NCI-H82 treated with DMSO at 0.1 percent for 48 hours (cell line): ENCODE measurements at regions not wholly inside any gene's neighbourhood (a gene's known extent, or its start where the extent isn't known, plus 50 kb on each side); places are given as distances from the start of the nearest gene placed in this dataset.
"Not testable (repeated sequence)": the region's sequence is repeated elsewhere in the genome, so short reads cannot be mapped to it uniquely, and the experiment has no call there.

ENCODE experiments used
- DNase-seq: peaks from one replicate; lab custom pipeline; 2025; ENCODE audit not compliant: unreplicated experiment; lab: John Stamatoyannopoulos, UW

GRCh38 chrX:125378205-125378604, 58.5 kb downstream of the TEX13C start:
- DNase-seq = no peak

- no peak for DNase-seq
Observed at GRCh38 chrX:125378770-125379169, 59.1 kb downstream of the TEX13C start.

GRCh38 chrX:125382148-125382628, 62.5 kb downstream of the TEX13C start:
- no peak for DNase-seq

GRCh38 chrX:125382889-125383288, 63.2 kb downstream of the TEX13C start:
- DNase-seq = no peak

- no peak for DNase-seq
Observed at GRCh38 chrX:125384867-125385266, 65.2 kb downstream of the TEX13C start.

- no peak for DNase-seq
Observed at GRCh38 chrX:125387945-125388344, 68.3 kb downstream of the TEX13C start.

GRCh38 chrX:125394449-125394848, 74.8 kb downstream of the TEX13C start:
- DNase-seq = no peak

GRCh38 chrX:125395626-125396025, 76.0 kb downstream of the TEX13C start:
- no peak for DNase-seq

GRCh38 chrX:125398959-125399440, 79.3 kb downstream of the TEX13C start:
- no peak for DNase-seq

GRCh38 chrX:125402807-125403206, 83.1 kb downstream of the TEX13C start:
- no peak for DNase-seq

GRCh38 chrX:125404667-125405160, 85.0 kb downstream of the TEX13C start:
- no peak for DNase-seq

- DNase-seq = no peak
Observed at GRCh38 chrX:125405339-125405738, 85.7 kb downstream of the TEX13C start.

GRCh38 chrX:125407314-125407713, 87.6 kb downstream of the TEX13C start:
- no peak for DNase-seq

- no peak for DNase-seq
Observed at GRCh38 chrX:125420809-125421208, 101.1 kb downstream of the TEX13C start.

GRCh38 chrX:125422986-125423385, 103.3 kb downstream of the TEX13C start:
- no peak for DNase-seq

- no peak for DNase-seq
Observed at GRCh38 chrX:125424536-125424935, 104.9 kb downstream of the TEX13C start.

GRCh38 chrX:125436855-125437254, 117.2 kb downstream of the TEX13C start:
- DNase-seq = no peak

- DNase-seq = no peak
Observed at GRCh38 chrX:125439194-125439849, 119.7 kb downstream of the TEX13C start.

GRCh38 chrX:125444659-125445058, 125.0 kb downstream of the TEX13C start:
- no peak for DNase-seq

- DNase-seq = no peak
Observed at GRCh38 chrX:125475482-125475881, 155.8 kb downstream of the TEX13C start.

GRCh38 chrX:125492439-125492838, 172.8 kb downstream of the TEX13C start:
- no peak for DNase-seq

GRCh38 chrX:125493004-125493403, 173.3 kb downstream of the TEX13C start:
- not testable (repeated sequence) for DNase-seq

- no peak for DNase-seq
Observed at GRCh38 chrX:125497667-125498066, 178.0 kb downstream of the TEX13C start.
